Activated CD8-positive, alpha-beta T cell treated with anti-CD3 and anti-CD28 coated beads for 36 hours (primary cell): ENCODE measurements at regions not wholly inside any gene's neighbourhood (a gene's known extent, or its start where the extent isn't known, plus 50 kb on each side); places are given as distances from the start of the nearest gene placed in this dataset.

Experiments
- ATAC-seq: fragments of 200-7000 bp; cut with Tn5 transposase; one replicate; pipeline ENCODE4 v1.10.0; 2021; ENCODE audit warnings: mild to moderate bottlenecking, moderate library complexity
- CTCF ChIA-PET: fragments of 350-600 bp; sonication (Branson Sonifier 250); formaldehyde crosslinking; loops from one replicate; lab custom pipeline; 2021; ENCODE audit warnings: antibody characterized with exemption; lab: Charles Lee
- POLR2A ChIA-PET: fragments of 350-600 bp; sonication (Branson Sonifier 250); formaldehyde crosslinking; loops from one replicate; lab custom pipeline; 2021; ENCODE audit warnings: antibody characterized with exemption; lab: Charles Lee
- DNase-seq: peaks from one replicate; pipeline ENCODE4 v3.0.0-alpha.2; 2020
- H3K27ac Mint-ChIP-seq: one replicate; pipeline ENCODE4 v1.8.0; 2021; ENCODE audit warnings: mild to moderate bottlenecking, mixed read lengths
- H3K27me3 Mint-ChIP-seq: one replicate; pipeline ENCODE4 v1.8.0; 2021; ENCODE audit warnings: mixed read lengths
- H3K36me3 Mint-ChIP-seq: one replicate; pipeline ENCODE4 v1.8.0; 2021; ENCODE audit warnings: low read depth, mixed read lengths
- H3K4me1 Mint-ChIP-seq: one replicate; pipeline ENCODE4 v1.8.0; 2021; ENCODE audit warnings: low read depth, mixed read lengths
- H3K4me3 Mint-ChIP-seq: one replicate; pipeline ENCODE4 v1.8.0; 2021; ENCODE audit warnings: mild to moderate bottlenecking, moderate library complexity, mixed read lengths
- H3K9me3 Mint-ChIP-seq: one replicate; pipeline ENCODE4 v1.8.0; 2021; ENCODE audit warnings: mixed read lengths
- intact Hi-C: fragments of 100-400 bp; cut with micrococcal nuclease; formaldehyde crosslinking; loops from one replicate; pipeline ENCODE4 v1.10.0; 2022
- TF ChIP-seq, protein P1 (sequence below): fragments of 200-600 bp; IDR thresholded peaks from one replicate; pipeline ENCODE4 v1.8.0; 2022; ENCODE audit warnings: antibody characterized with exemption, mild to moderate bottlenecking

DNA sequence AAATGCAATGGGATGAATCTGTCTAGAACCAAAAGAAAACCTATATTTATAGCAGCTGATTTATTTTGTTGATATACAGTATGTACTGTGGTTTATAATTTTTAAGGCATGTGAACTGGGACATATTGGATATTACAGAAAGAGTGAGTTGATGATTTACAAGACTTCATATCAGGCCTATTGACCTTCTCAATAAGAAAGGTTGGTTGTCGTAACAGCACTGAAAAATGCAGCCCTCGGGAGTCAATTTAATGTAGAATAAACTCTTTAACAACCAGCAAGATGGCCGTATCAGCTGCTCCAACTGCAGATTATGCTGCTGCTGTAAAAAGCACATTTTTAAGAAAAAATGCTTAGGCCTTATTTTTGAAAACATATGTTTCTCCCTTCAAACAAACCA, 407.3 kb downstream of the GXYLT1 start:
- Mint-ChIP-seq H3K36me3 (no peaks in the 10 kb centered on the region), H3K27ac (no peak overlapping the region), H3K4me3 (no peak overlapping the region), H3K9me3 (no peaks in the 10 kb centered on the region), H3K27me3 (no peaks in the 10 kb centered on the region), H3K4me1 (no peaks in the 10 kb centered on the region)
- intact Hi-C loops, result no loop called here
- TF ChIP-seq, protein P1, sequence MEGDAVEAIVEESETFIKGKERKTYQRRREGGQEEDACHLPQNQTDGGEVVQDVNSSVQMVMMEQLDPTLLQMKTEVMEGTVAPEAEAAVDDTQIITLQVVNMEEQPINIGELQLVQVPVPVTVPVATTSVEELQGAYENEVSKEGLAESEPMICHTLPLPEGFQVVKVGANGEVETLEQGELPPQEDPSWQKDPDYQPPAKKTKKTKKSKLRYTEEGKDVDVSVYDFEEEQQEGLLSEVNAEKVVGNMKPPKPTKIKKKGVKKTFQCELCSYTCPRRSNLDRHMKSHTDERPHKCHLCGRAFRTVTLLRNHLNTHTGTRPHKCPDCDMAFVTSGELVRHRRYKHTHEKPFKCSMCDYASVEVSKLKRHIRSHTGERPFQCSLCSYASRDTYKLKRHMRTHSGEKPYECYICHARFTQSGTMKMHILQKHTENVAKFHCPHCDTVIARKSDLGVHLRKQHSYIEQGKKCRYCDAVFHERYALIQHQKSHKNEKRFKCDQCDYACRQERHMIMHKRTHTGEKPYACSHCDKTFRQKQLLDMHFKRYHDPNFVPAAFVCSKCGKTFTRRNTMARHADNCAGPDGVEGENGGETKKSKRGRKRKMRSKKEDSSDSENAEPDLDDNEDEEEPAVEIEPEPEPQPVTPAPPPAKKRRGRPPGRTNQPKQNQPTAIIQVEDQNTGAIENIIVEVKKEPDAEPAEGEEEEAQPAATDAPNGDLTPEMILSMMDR, result no peak
- POLR2A ChIA-PET, result no interaction called here
- no peak for DNase-seq
- CTCF ChIA-PET, result no interaction called here
- no peak for ATAC-seq

DNA sequence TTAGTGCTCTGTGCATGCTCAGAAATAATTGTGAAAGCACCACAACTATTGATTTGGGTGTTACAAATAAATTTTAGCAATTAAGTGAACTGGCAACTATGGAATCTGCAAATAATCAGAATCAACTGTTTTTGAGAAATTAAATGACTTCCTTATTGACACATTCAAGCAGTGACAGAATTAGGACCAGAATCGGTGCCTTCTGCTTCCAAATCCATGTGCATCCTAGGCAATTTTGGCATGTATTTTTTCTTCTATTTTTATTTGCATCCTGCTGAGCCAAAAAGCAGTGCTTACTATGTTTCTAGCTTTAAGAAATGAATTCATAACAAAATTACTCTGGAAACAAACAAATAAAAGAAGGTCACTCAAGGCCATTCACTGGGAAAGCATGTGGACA, 408.2 kb downstream of the GXYLT1 start:
- Mint-ChIP-seq H3K27me3 (no peaks in the 10 kb centered on the region), H3K9me3 (no peaks in the 10 kb centered on the region), H3K27ac (no peak overlapping the region), H3K4me1 (no peaks in the 10 kb centered on the region), H3K4me3 (no peak overlapping the region), H3K36me3 (no peaks in the 10 kb centered on the region)
- ATAC-seq (no peak), DNase-seq (no peak)
- ChIA-PET CTCF (no interaction called here), POLR2A (no interaction called here)
- intact Hi-C loops, result no loop called here
- TF ChIP-seq, protein P1, result no peak

DNA sequence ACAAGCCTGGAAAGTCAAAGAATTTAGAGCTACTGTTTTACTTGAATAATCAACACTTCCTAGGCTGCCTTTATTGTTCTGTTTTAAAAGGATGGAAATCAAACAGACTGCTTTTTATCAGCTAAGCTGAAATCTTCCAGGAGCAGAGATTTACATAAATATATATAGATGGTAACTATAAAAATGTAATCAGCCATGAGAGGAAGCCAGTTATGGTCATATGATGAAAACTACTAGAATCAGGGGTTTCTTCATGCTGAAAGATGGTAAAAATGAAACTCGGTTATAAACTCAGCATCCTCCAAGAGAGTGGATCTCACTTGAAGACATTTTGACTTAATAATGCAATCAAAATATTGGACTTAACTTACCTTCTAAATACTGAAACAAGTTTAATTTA, 413.0 kb downstream of the GXYLT1 start:
- peaks cover 2% of the 10 kb centered on the region for H3K27me3 Mint-ChIP-seq
- intact Hi-C loops, result no loop called here
- no peak overlapping the region for H3K27ac Mint-ChIP-seq
- ChIA-PET CTCF (interaction anchor here (3.1 kb wide), 1 partner anchor 293 kb away, joined by 11 read pairs; no protein-coding TSS in a partner anchor), POLR2A (no interaction called here)
- H3K4me3 Mint-ChIP-seq, result no peak overlapping the region
- DNase-seq (no peak), ATAC-seq (no peak)
- TF ChIP-seq, protein P1, result no peak
- H3K4me1 Mint-ChIP-seq, result no peaks in the 10 kb centered on the region
- no peaks in the 10 kb centered on the region for H3K36me3 Mint-ChIP-seq
- no peaks in the 10 kb centered on the region for H3K9me3 Mint-ChIP-seq

DNA sequence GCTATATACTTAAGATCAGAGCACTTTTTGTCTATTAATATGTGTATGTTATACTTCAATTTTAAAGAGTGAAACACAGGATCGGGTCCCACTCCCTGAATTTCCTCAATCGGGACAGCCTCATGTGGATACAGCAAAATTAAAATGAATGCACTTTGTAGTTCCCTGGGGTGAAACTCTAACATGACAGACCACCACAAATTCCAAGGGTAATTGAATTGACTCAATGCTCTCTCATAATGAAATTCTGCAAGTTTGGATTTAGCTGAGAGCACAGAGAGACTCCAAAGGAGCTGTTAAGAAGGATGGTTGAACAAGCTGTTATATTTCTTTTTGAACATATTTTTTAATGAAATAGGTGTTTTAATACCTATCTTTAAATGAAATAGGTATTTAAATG, 413.6 kb downstream of the GXYLT1 start:
- no peak overlapping the region for H3K27ac Mint-ChIP-seq
- peaks cover 2% of the 10 kb centered on the region for H3K27me3 Mint-ChIP-seq
- CTCF ChIA-PET, result interaction anchor here (3.1 kb wide), 1 partner anchor 293 kb away, joined by 11 read pairs; no protein-coding TSS in a partner anchor
- TF ChIP-seq, protein P1, result no peak
- H3K4me3 Mint-ChIP-seq, result no peak overlapping the region
- POLR2A ChIA-PET, result no interaction called here
- intact Hi-C loops, result no loop called here
- no peak for DNase-seq
- H3K9me3 Mint-ChIP-seq, result no peaks in the 10 kb centered on the region
- no peaks in the 10 kb centered on the region for H3K4me1 Mint-ChIP-seq
- ATAC-seq, result no peak
- no peaks in the 10 kb centered on the region for H3K36me3 Mint-ChIP-seq

DNA sequence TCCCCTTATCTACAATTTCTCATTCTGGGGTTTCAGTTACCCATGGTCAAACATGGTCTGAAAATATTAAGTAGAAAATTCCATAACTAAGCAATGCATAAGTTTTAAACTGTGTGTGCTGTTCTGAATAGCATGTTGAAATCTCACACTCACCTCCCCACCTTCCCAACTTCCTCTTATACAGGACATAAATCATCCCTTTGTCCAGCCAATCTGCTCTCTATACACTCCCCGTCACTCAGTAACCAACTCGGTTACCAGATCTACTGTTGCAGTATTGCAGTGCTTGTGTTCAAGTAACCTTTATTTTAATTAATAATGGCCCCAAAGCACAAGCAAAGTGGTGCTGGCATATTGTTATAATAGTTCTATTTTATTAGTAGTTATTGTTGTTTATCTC, 420.5 kb downstream of the GXYLT1 start:
- DNase-seq, result no peak
- TF ChIP-seq, protein P1, result no peak
- ChIA-PET POLR2A (no interaction called here), CTCF (no interaction called here)
- H3K4me3 Mint-ChIP-seq, result no peak overlapping the region
- no peaks in the 10 kb centered on the region for H3K4me1 Mint-ChIP-seq
- ATAC-seq, result no peak
- peaks cover 3% of the 10 kb centered on the region for H3K27me3 Mint-ChIP-seq
- no peak overlapping the region for H3K27ac Mint-ChIP-seq
- intact Hi-C loops, result no loop called here
- H3K36me3 Mint-ChIP-seq, result no peaks in the 10 kb centered on the region
- H3K9me3 Mint-ChIP-seq, result no peaks in the 10 kb centered on the region
